ENCODE measurements at regions not wholly inside any gene's neighbourhood (a gene's known extent, or its start where the extent isn't known, plus 50 kb on each side); places are given as distances from the start of the nearest gene placed in this dataset.

GRCh38 chr4:185885075-185885474 lies 73.1 kb upstream of the SORBS2 start:
- Histone ChIP-seq H3K4me2 (ENCODE audit: extremely low read depth, insufficient read depth, low read length) (no peak overlapping the region), H3K9me3 (ENCODE audit: control insufficient read depth, insufficient read depth, low read depth, low read length) (no peaks in the 10 kb centered on the region), H3K4me1 (ENCODE audit: control insufficient read depth, extremely low read depth, insufficient read depth, low read length) (no peaks in the 10 kb centered on the region), H3K27me3 (ENCODE audit: control insufficient read depth, insufficient read depth, low read length) (no peaks in the 10 kb centered on the region), H3K79me2 (ENCODE audit: control insufficient read depth, insufficient read depth, low read length) (no peaks in the 10 kb centered on the region), H4K20me1 (ENCODE audit: control insufficient read depth, extremely low read depth, insufficient read depth, low read length) (no peaks in the 10 kb centered on the region), H3K27ac (ENCODE audit: insufficient read depth, low read length) (no peak overlapping the region), H3K36me3 (ENCODE audit: control insufficient read depth, insufficient read depth, low read length) (no peaks in the 10 kb centered on the region), H3K4me3 (replicated peaks in 1 of 4; ENCODE audit: control extremely low read depth in 1 of 4, insufficient read depth in 1 of 4, low read depth in 3 of 4, low read length in 4 of 4) (no peak overlapping the region), H3K9ac (ENCODE audit: insufficient read depth, low read length) (no peak overlapping the region), H2AFZ (ENCODE audit: low read length) (no peak overlapping the region)
- no peak for DNase-seq (ENCODE audit: low read depth in 2 of 2)
- TF ChIP-seq CTCF (conservative IDR thresholded peaks at IDR 0.05 in 1 of 2, IDR thresholded peaks at IDR 0.05 in 1 of 2; ENCODE audit: low read depth in 1 of 2, low read length in 2 of 2) (no peak), EZH2 (IDR thresholded peaks at IDR 0.05; ENCODE audit: low read length, missing control alignments) (no peak)

GRCh38 chr4:185885604-185886003 lies 73.6 kb upstream of the SORBS2 start:
- Histone ChIP-seq H3K9ac (ENCODE audit: insufficient read depth, low read length) (no peak overlapping the region), H3K27ac (ENCODE audit: insufficient read depth, low read length) (no peak overlapping the region), H3K9me3 (ENCODE audit: control insufficient read depth, insufficient read depth, low read depth, low read length) (no peaks in the 10 kb centered on the region), H3K36me3 (ENCODE audit: control insufficient read depth, insufficient read depth, low read length) (no peaks in the 10 kb centered on the region), H3K79me2 (ENCODE audit: control insufficient read depth, insufficient read depth, low read length) (no peaks in the 10 kb centered on the region), H3K4me3 (replicated peaks in 1 of 4; ENCODE audit: control extremely low read depth in 1 of 4, insufficient read depth in 1 of 4, low read depth in 3 of 4, low read length in 4 of 4) (no peak overlapping the region), H4K20me1 (ENCODE audit: control insufficient read depth, extremely low read depth, insufficient read depth, low read length) (no peaks in the 10 kb centered on the region), H3K27me3 (ENCODE audit: control insufficient read depth, insufficient read depth, low read length) (no peaks in the 10 kb centered on the region), H3K4me1 (ENCODE audit: control insufficient read depth, extremely low read depth, insufficient read depth, low read length) (no peaks in the 10 kb centered on the region), H3K4me2 (ENCODE audit: extremely low read depth, insufficient read depth, low read length) (no peak overlapping the region), H2AFZ (ENCODE audit: low read length) (no peak overlapping the region)
- TF ChIP-seq CTCF (conservative IDR thresholded peaks at IDR 0.05 in 1 of 2, IDR thresholded peaks at IDR 0.05 in 1 of 2; ENCODE audit: low read depth in 1 of 2, low read length in 2 of 2) (no peak), EZH2 (IDR thresholded peaks at IDR 0.05; ENCODE audit: low read length, missing control alignments) (no peak)
- no peak for DNase-seq (ENCODE audit: low read depth in 2 of 2)

GRCh38 chr4:185886832-185887524 lies 75.0 kb upstream of the SORBS2 start:
- H4K20me1 ChIP-seq (ENCODE audit: control insufficient read depth, extremely low read depth, insufficient read depth, low read length): no peaks in the 10 kb centered on the region
- no peaks in the 10 kb centered on the region for H3K36me3 ChIP-seq (ENCODE audit: control insufficient read depth, insufficient read depth, low read length)
- DNase-seq (ENCODE audit: low read depth in 2 of 2): no peak
- no peak overlapping the region for H3K4me3 ChIP-seq (replicated peaks in 1 of 4; ENCODE audit: control extremely low read depth in 1 of 4, insufficient read depth in 1 of 4, low read depth in 3 of 4, low read length in 4 of 4)
- no peaks in the 10 kb centered on the region for H3K9me3 ChIP-seq (ENCODE audit: control insufficient read depth, insufficient read depth, low read depth, low read length)
- H2AFZ ChIP-seq (ENCODE audit: low read length): no peak overlapping the region
- no peak overlapping the region for H3K4me2 ChIP-seq (ENCODE audit: extremely low read depth, insufficient read depth, low read length)
- H3K79me2 ChIP-seq (ENCODE audit: control insufficient read depth, insufficient read depth, low read length): no peaks in the 10 kb centered on the region
- no peaks in the 10 kb centered on the region for H3K4me1 ChIP-seq (ENCODE audit: control insufficient read depth, extremely low read depth, insufficient read depth, low read length)
- H3K27me3 ChIP-seq (ENCODE audit: control insufficient read depth, insufficient read depth, low read length): no peaks in the 10 kb centered on the region
- H3K9ac ChIP-seq (ENCODE audit: insufficient read depth, low read length): no peak overlapping the region
- no peak overlapping the region for H3K27ac ChIP-seq (ENCODE audit: insufficient read depth, low read length)
- TF ChIP-seq CTCF (conservative IDR thresholded peaks at IDR 0.05 in 1 of 2, IDR thresholded peaks at IDR 0.05 in 1 of 2; ENCODE audit: low read depth in 1 of 2, low read length in 2 of 2): no peak
- TF ChIP-seq EZH2 (IDR thresholded peaks at IDR 0.05; ENCODE audit: low read length, missing control alignments): no peak

Measured in fibroblast of lung (primary cell).